Activated naive CD4-positive, alpha-beta T cell treated with anti-CD3 and anti-CD28 coated beads, Interleukin-2, amount 50 U/mL, for 72 hours (primary cell): ENCODE measurements at regions not wholly inside any gene's neighbourhood (a gene's known extent, or its start where the extent isn't known, plus 50 kb on each side); places are given as distances from the start of the nearest gene placed in this dataset.

Experiments
- ATAC-seq, 2 donors: fragments of 150-1000 bp; cut with Tn5 transposase; 2 replicates each; pipeline ENCODE4 v1.10.0; 2021; ENCODE audit warnings: mild to moderate bottlenecking in 2 of 2, moderate library complexity in 2 of 2
- DNase-seq, 2 donors: peaks; one replicate each; pipeline ENCODE4 v3.0.0; 2021 to 2022; ENCODE audit warnings: low spot score in 2 of 2
- H3K27ac Mint-ChIP-seq, 2 donors: one replicate each; pipeline ENCODE4 v1.8.0; 2022; ENCODE audit warnings: mild to moderate bottlenecking in 2 of 2, mixed read lengths in 2 of 2
- H3K36me3 Mint-ChIP-seq, 2 donors: one replicate each; pipeline ENCODE4 v1.8.0; 2022; ENCODE audit warnings: mixed read lengths in 2 of 2
- H3K9me3 Mint-ChIP-seq, 2 donors: one replicate each; pipeline ENCODE4 v1.8.0; 2022; ENCODE audit warnings: mixed read lengths in 2 of 2

- peaks cover 12 to 22% of the 10 kb centered on the region in 2 donors for H3K9me3 Mint-ChIP-seq
- DNase-seq, result no peak
- peaks cover 0 to 11% of the 10 kb centered on the region in 2 donors for H3K36me3 Mint-ChIP-seq
- no peak overlapping the region for H3K27ac Mint-ChIP-seq
- no peak for ATAC-seq
These were observed 2166.6 kb downstream of the TP53TG3F start for GRCh38 chr16:35626041-35626440.

GRCh38 chr16:35628976-35629375 is 2169.6 kb downstream of the TP53TG3F start:
- peaks cover 12 to 27% of the 10 kb centered on the region in 2 donors for H3K9me3 Mint-ChIP-seq
- peaks cover 0 to 8% of the 10 kb centered on the region in 2 donors for H3K36me3 Mint-ChIP-seq
- no peak overlapping the region for H3K27ac Mint-ChIP-seq
- DNase-seq (no peak), ATAC-seq (no peak)

GRCh38 chr16:35631261-35631945 is 2172.0 kb downstream of the TP53TG3F start:
- peaks cover 13 to 27% of the 10 kb centered on the region in 2 donors for H3K9me3 Mint-ChIP-seq

GRCh38 chr16:35636480-35637230 is 2177.2 kb downstream of the TP53TG3F start:
- H3K9me3 Mint-ChIP-seq, result peaks cover 30 to 34% of the 10 kb centered on the region in 2 donors
- peaks cover 6 to 22% of the 10 kb centered on the region in 2 donors for H3K36me3 Mint-ChIP-seq
- DNase-seq, result no peak
- ATAC-seq, result no peak
- no peak overlapping the region for H3K27ac Mint-ChIP-seq

More at GRCh38 chr16:35631261-35631945, 2172.0 kb downstream of the TP53TG3F start:
- no peak for DNase-seq
- Mint-ChIP-seq H3K36me3 (peaks cover 2 to 8% of the 10 kb centered on the region in 2 donors), H3K27ac (no peak overlapping the region)
- ATAC-seq, result no peak

GRCh38 chr16:35637683-35638082 is 2178.3 kb downstream of the TP53TG3F start:
- ATAC-seq, result no peak
- peaks cover 6 to 22% of the 10 kb centered on the region in 2 donors for H3K36me3 Mint-ChIP-seq
- peaks cover 30 to 42% of the 10 kb centered on the region in 2 donors for H3K9me3 Mint-ChIP-seq
- DNase-seq, result no peak
- no peak overlapping the region for H3K27ac Mint-ChIP-seq

- Mint-ChIP-seq H3K27ac (no peak overlapping the region), H3K9me3 (peaks cover 33 to 46% of the 10 kb centered on the region in 2 donors), H3K36me3 (peaks cover 15 to 32% of the 10 kb centered on the region in 2 donors)
- no peak for ATAC-seq
- DNase-seq, result no peak
These were observed 2180.1 kb downstream of the TP53TG3F start for GRCh38 chr16:35639233-35640205.

- ATAC-seq (no peak), DNase-seq (no peak)
- Mint-ChIP-seq H3K9me3 (peaks cover 29 to 40% of the 10 kb centered on the region in 2 donors), H3K36me3 (peaks cover 10 to 29% of the 10 kb centered on the region in 2 donors), H3K27ac (no peak overlapping the region)
These were observed 2183.0 kb downstream of the TP53TG3F start for GRCh38 chr16:35642322-35642835.

GRCh38 chr16:35651841-35652240 is 2192.4 kb downstream of the TP53TG3F start:
- Mint-ChIP-seq H3K36me3 (peaks cover 0 to 2% of the 10 kb centered on the region in 2 donors), H3K27ac (no peak overlapping the region), H3K9me3 (no peaks in the 10 kb centered on the region)
- no peak for DNase-seq
- no peak for ATAC-seq

GRCh38 chr16:35664091-35664693 is 2204.8 kb downstream of the TP53TG3F start:
- DNase-seq (no peak), ATAC-seq (no peak)
- Mint-ChIP-seq H3K36me3 (peaks cover 0 to 29% of the 10 kb centered on the region in 2 donors), H3K27ac (no peak overlapping the region), H3K9me3 (peaks cover 29 to 36% of the 10 kb centered on the region in 2 donors)

- no peak for DNase-seq
- ATAC-seq, result no peak
- Mint-ChIP-seq H3K9me3 (peaks cover 30 to 39% of the 10 kb centered on the region in 2 donors), H3K36me3 (peaks cover 18 to 39% of the 10 kb centered on the region in 2 donors), H3K27ac (no peak overlapping the region)
These were observed 2225.7 kb downstream of the TP53TG3F start for GRCh38 chr16:35685085-35685484.

GRCh38 chr16:35686595-35686994 is 2227.2 kb downstream of the TP53TG3F start:
- ATAC-seq (no peak), DNase-seq (no peak)
- Mint-ChIP-seq H3K27ac (no peak overlapping the region), H3K9me3 (peaks cover 38 to 46% of the 10 kb centered on the region in 2 donors), H3K36me3 (peaks cover 18 to 54% of the 10 kb centered on the region in 2 donors)

- DNase-seq (no peak), ATAC-seq (no peak)
- Mint-ChIP-seq H3K9me3 (peaks cover 39 to 49% of the 10 kb centered on the region in 2 donors), H3K36me3 (peaks cover 18 to 57% of the 10 kb centered on the region in 2 donors), H3K27ac (no peak overlapping the region)
These were observed 2227.7 kb downstream of the TP53TG3F start for GRCh38 chr16:35687071-35687470.

- ATAC-seq (no peak), DNase-seq (no peak)
- Mint-ChIP-seq H3K27ac (no peak overlapping the region), H3K9me3 (peaks cover 44 to 56% of the 10 kb centered on the region in 2 donors), H3K36me3 (peaks cover 18 to 60% of the 10 kb centered on the region in 2 donors)
These were observed 2228.4 kb downstream of the TP53TG3F start for GRCh38 chr16:35687781-35688180.

GRCh38 chr16:35689764-35690163 is 2230.4 kb downstream of the TP53TG3F start:
- Mint-ChIP-seq H3K27ac (no peak overlapping the region), H3K36me3 (peaks cover 10 to 72% of the 10 kb centered on the region in 2 donors), H3K9me3 (peaks cover 36 to 68% of the 10 kb centered on the region in 2 donors)
- ATAC-seq (no peak), DNase-seq (no peak)

GRCh38 chr16:35690413-35690812 is 2231.0 kb downstream of the TP53TG3F start:
- no peak for ATAC-seq
- peaks cover 37 to 72% of the 10 kb centered on the region in 2 donors for H3K9me3 Mint-ChIP-seq

GRCh38 chr16:35691057-35691456 is 2231.6 kb downstream of the TP53TG3F start:
- H3K27ac Mint-ChIP-seq, result no peak overlapping the region
- peaks cover 0 to 69% of the 10 kb centered on the region in 2 donors for H3K36me3 Mint-ChIP-seq
- ATAC-seq, result no peak
- no peak for DNase-seq
- peaks cover 33 to 72% of the 10 kb centered on the region in 2 donors for H3K9me3 Mint-ChIP-seq

More at GRCh38 chr16:35690413-35690812, 2231.0 kb downstream of the TP53TG3F start:
- Mint-ChIP-seq H3K27ac (no peak overlapping the region), H3K36me3 (peaks cover 3 to 72% of the 10 kb centered on the region in 2 donors)
- DNase-seq, result no peak
